ENCODE measurements at regions not wholly inside any gene's neighbourhood (a gene's known extent, or its start where the extent isn't known, plus 50 kb on each side); places are given as distances from the start of the nearest gene placed in this dataset.
"Not testable (repeated sequence)": the region's sequence is repeated elsewhere in the genome, so short reads cannot be mapped to it uniquely, and the experiment has no call there.

DNA sequence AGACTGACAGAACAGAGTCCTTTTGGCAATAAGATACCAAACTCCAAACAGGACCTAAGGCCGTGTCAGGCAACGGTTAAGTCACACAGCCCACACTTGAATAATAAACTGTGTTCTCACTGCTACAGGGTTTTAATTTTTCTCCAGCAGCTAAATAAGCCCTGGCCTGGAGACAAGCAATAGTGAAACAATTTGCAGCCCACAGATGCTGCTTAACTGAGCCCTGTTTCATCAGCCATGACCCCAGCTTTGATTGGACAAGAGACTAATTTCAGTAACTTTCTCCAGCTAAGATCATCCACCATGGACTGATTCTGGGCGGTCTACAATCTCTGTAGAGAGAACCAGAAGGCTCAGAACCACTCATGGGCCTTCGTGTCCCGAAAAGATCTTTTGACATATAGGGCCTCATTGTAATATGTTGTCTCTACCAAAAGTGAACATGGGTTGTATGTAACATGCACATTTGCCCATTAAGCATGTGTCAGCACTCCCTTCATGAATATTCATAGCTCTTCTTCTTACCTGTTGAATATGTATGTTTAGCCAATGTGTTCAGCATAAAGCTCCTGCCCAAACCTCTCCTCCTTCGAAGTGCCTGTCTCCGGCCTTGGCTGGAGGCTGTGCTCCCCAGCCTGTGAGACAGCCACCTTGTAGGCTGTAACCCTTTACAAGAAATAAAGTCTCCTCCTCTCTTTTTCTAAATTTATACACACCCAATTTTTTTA lies 223.1 kb upstream of the AKR1E2 start:
- H3K27ac ChIP-seq: no peak overlapping the region

DNA sequence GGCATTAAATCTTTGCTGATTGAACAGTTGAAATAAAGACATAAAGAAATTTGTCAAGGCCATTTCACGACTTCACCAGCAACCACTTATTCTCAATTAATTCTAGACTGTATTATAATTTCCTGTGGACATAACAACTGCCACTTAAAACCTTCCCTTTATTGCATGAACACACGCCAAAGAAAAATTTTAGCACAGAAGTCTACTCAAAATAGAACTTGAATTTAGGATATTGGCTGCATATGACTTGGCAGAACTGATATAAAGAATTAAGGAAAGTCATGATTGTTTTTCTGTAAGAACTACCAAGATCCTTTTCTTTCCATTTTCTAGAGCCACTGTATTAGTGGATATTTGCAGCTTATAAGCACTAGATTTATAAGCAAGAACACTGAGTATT lies 226.5 kb upstream of the AKR1E2 start:
- no peak overlapping the region for H3K27ac ChIP-seq
- WGBS, 3 donors: 75 to 84% (median 82%) methylated on average over 2 of the region's 2 CpGs
- H3K27me3 ChIP-seq: no peaks in the 10 kb centered on the region
- no peaks in the 10 kb centered on the region for H3K36me3 ChIP-seq
- no peak for DNase-seq
- H3K4me1 ChIP-seq (ENCODE audit: insufficient read depth): no peaks in the 10 kb centered on the region
- TF ChIP-seq, protein P1, sequence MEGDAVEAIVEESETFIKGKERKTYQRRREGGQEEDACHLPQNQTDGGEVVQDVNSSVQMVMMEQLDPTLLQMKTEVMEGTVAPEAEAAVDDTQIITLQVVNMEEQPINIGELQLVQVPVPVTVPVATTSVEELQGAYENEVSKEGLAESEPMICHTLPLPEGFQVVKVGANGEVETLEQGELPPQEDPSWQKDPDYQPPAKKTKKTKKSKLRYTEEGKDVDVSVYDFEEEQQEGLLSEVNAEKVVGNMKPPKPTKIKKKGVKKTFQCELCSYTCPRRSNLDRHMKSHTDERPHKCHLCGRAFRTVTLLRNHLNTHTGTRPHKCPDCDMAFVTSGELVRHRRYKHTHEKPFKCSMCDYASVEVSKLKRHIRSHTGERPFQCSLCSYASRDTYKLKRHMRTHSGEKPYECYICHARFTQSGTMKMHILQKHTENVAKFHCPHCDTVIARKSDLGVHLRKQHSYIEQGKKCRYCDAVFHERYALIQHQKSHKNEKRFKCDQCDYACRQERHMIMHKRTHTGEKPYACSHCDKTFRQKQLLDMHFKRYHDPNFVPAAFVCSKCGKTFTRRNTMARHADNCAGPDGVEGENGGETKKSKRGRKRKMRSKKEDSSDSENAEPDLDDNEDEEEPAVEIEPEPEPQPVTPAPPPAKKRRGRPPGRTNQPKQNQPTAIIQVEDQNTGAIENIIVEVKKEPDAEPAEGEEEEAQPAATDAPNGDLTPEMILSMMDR (IDR thresholded peaks at IDR 0.05): no peak
- no peak overlapping the region for H3K4me3 ChIP-seq
- H3K9me3 ChIP-seq: no peaks in the 10 kb centered on the region
- intact Hi-C loops (cut with DNase I): no loop called here

More for the DNA sequence above, 223.1 kb upstream of the AKR1E2 start:
- Histone ChIP-seq H3K27me3 (no peaks in the 10 kb centered on the region), H3K36me3 (no peaks in the 10 kb centered on the region), H3K4me1 (ENCODE audit: insufficient read depth) (no peaks in the 10 kb centered on the region), H3K4me3 (no peak overlapping the region), H3K9me3 (no peaks in the 10 kb centered on the region)
- TF ChIP-seq, protein P1 (IDR thresholded peaks at IDR 0.05): no peak
- WGBS, 3 donors: 53 to 59% (median 58%) methylated on average over 7 of the region's 7 CpGs
- intact Hi-C loops (cut with DNase I): no loop called here
- DNase-seq: no peak

DNA sequence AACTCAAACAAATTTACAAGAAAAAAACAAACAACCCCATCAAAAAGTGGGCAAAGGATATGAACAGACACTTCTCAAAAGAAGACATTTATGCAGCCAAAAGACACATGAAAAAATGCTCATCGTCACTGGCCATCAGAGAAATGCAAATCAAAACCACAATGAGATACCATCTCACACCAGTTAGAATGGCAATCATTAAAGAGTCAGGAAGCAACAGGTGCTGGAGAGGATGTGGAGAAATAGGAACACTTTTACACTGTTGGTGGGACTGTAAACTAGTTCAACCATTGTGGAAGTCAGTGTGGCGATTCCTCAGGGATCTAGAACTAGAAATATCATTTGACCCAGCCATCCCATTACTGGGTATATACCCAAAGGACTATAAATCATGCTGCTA lies 228.1 kb upstream of the AKR1E2 start:
- H3K4me3 ChIP-seq; H3K4me1 ChIP-seq (ENCODE audit: insufficient read depth); intact Hi-C loops (cut with DNase I); H3K27ac ChIP-seq; DNase-seq; H3K9me3 ChIP-seq; H3K36me3 ChIP-seq; H3K27me3 ChIP-seq: not testable (repeated sequence)
- WGBS, 3 donors: 82 to 95% methylated on average over 1 to 2 of the region's 2 CpGs; no CpG with 5 or more reads in 1 of the 3 donors

DNA sequence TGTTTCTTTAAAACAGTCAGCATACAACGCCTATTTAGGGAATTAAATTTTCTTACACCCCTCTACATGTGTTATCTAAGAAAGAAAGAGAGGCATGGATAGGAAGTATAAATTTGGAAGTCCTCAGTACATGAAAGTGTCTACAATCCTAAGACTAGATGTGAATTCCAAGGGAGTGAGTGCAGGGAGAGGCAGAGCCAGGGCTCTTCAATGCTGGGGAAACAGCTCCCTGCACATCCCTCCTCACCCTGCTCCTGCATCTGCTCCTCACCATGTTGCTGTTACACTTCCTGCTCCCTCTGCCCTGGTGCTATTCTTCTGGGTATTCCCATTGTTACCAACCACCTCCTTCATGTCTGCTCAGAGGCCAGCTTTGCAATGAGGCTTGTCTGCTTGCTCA lies 229.1 kb upstream of the AKR1E2 start:
- no peak for DNase-seq
- Histone ChIP-seq H3K9me3 (no peaks in the 10 kb centered on the region), H3K4me3 (no peak overlapping the region), H3K27ac (no peak overlapping the region), H3K36me3 (no peaks in the 10 kb centered on the region), H3K4me1 (ENCODE audit: insufficient read depth) (no peaks in the 10 kb centered on the region), H3K27me3 (no peaks in the 10 kb centered on the region)
- TF ChIP-seq POLR2A (IDR thresholded peaks at IDR 0.05) (no peak), EP300 (IDR thresholded peaks at IDR 0.05) (no peak)
- TF ChIP-seq, protein P1 (IDR thresholded peaks at IDR 0.05): no peak
- intact Hi-C loops (cut with DNase I): no loop called here
- WGBS, 3 donors: 57 to 63% (median 63%) methylated on average over 1 of the region's 1 CpG

DNA sequence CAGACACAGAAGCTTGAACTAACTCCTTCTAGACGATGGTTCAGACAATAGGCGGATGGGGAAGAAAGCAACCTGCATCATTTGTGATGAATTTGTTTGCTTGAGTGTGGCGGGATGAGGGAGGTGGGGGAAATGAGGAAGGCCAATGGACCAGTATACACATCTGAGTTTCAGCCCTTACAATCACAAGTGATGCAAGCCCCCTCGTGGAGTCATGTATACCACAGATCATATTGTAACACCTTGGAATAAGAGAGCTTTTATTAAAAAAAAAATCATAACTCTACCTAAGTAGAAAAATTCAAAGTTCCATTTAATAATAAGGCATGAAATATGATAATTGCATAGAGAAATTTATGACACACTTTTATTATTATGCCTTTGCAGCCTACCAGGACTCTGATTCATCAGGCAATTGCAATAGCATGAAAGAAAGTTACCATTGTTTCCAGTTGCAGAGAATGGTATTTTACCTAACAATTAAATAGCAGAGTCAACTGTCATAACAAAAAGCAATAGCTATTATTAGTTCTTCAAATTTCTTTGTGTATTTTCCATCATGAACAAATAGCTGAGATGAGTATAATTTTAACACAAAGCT lies 230.2 kb upstream of the AKR1E2 start:
- H3K27ac ChIP-seq: no peak overlapping the region
- H3K4me3 ChIP-seq: no peak overlapping the region
- H3K27me3 ChIP-seq: no peaks in the 10 kb centered on the region
- WGBS, 3 donors: 93 to 96% (median 94%) methylated on average over 4 of the region's 4 CpGs
- TF ChIP-seq EP300 (IDR thresholded peaks at IDR 0.05): no peak
- intact Hi-C loops (cut with DNase I): no loop called here
- no peaks in the 10 kb centered on the region for H3K9me3 ChIP-seq
- no peaks in the 10 kb centered on the region for H3K4me1 ChIP-seq (ENCODE audit: insufficient read depth)
- no peaks in the 10 kb centered on the region for H3K36me3 ChIP-seq
- DNase-seq: no peak
